ENCODE measurements at regions not wholly inside any gene's neighbourhood (a gene's known extent, or its start where the extent isn't known, plus 50 kb on each side); places are given as distances from the start of the nearest gene placed in this dataset.

- Histone ChIP-seq H3K4me3 (no peak overlapping the region), H3K27ac (no peak overlapping the region)
- TF ChIP-seq CTCF (IDR thresholded peaks at IDR 0.05) = no peak
- DNase-seq (ENCODE audit: low spot score) = no peak
Observed at GRCh38 chr3:59512066-59512465, 462.2 kb upstream of the CFAP20DC start.

GRCh38 chr3:59510576-59510975 lies 460.8 kb upstream of the CFAP20DC start:
- Histone ChIP-seq H3K27ac (no peak overlapping the region), H3K4me3 (no peak overlapping the region)
- no peak for TF ChIP-seq CTCF (IDR thresholded peaks at IDR 0.05)
- no peak for DNase-seq (ENCODE audit: low spot score)

GRCh38 chr3:59508273-59508672 lies 458.4 kb upstream of the CFAP20DC start:
- no peak overlapping the region for H3K4me3 ChIP-seq
- no peak for TF ChIP-seq CTCF (IDR thresholded peaks at IDR 0.05)
- DNase-seq (ENCODE audit: low spot score) = no peak
- H3K27ac ChIP-seq = no peak overlapping the region

- TF ChIP-seq CTCF (IDR thresholded peaks at IDR 0.05) = no peak
- H3K4me3 ChIP-seq = no peak overlapping the region
- DNase-seq (ENCODE audit: low spot score) = no peak
- no peak overlapping the region for H3K27ac ChIP-seq
Observed at GRCh38 chr3:59506191-59506590, 456.4 kb upstream of the CFAP20DC start.

- Histone ChIP-seq H3K27ac (no peak overlapping the region), H3K4me3 (no peak overlapping the region)
- no peak for TF ChIP-seq CTCF (IDR thresholded peaks at IDR 0.05)
- DNase-seq (ENCODE audit: low spot score) = no peak
Observed at GRCh38 chr3:59503441-59503840, 453.6 kb upstream of the CFAP20DC start.

GRCh38 chr3:59502806-59503205 lies 453.0 kb upstream of the CFAP20DC start:
- H3K27ac ChIP-seq = no peak overlapping the region
- no peak for TF ChIP-seq CTCF (IDR thresholded peaks at IDR 0.05)
- no peak for DNase-seq (ENCODE audit: low spot score)
- H3K4me3 ChIP-seq = no peak overlapping the region

- H3K27ac ChIP-seq = no peak overlapping the region
- no peak for TF ChIP-seq CTCF (IDR thresholded peaks at IDR 0.05)
- H3K4me3 ChIP-seq = no peak overlapping the region
- no peak for DNase-seq (ENCODE audit: low spot score)
Observed at GRCh38 chr3:59499954-59500353, 450.1 kb upstream of the CFAP20DC start.
